ENCODE measurements at regions not wholly inside any gene's neighbourhood (a gene's known extent, or its start where the extent isn't known, plus 50 kb on each side); places are given as distances from the start of the nearest gene placed in this dataset.

DNA sequence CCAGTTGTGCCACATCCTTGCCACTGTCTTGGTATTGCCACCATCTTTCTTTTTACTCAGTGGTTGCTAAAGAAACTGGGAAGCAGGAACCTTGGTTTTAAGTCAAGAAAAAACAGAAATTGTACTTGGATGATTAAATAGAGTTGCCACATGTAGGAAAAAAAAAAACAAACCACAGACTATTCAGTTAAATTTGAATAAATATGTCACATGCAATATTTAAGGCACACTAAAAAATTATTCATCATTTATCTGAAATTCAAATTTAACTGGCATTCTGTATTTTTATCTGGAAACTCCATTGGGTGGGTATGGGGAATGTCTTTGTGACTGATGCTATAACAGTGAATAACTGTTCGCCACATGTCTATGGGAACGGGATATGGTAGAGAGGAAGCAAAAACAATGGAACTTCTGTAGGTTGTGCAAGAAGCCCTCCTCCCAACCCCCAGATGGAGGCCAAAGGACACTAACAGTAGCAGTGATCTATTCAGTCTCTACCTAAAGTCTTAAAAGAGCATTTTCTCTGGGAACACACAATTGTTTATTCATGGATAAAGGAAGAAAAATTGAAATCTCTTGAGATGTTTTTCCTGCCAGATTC lies 57.0 kb upstream of the PLAC8 start:
- DNase-seq (ENCODE audit: low read depth), result no peak

DNA sequence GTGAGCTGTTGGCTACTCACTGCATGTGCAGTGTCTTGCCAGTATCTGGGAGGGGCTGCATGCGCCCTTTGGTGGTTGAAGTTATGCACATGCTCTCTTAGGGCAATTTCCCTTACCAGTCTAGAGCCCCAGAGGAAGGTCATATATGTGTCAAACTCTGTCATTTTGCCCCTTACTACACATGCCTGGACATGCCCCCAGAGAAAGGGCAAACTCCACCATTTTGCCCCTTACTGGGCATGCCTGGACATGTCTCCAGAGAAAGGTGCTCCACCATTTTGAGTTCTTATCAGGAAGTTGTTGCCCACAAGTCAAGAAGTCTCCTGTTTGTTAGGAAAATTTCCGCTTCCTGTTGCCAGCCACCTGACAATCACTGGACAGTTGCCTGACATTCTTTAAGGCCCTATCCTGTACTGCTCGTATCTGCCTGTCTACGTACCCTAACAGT lies 56.4 kb upstream of the PLAC8 start:
- no peak for DNase-seq (ENCODE audit: low read depth)
